ENCODE measurements at regions not wholly inside any gene's neighbourhood (a gene's known extent, or its start where the extent isn't known, plus 50 kb on each side); places are given as distances from the start of the nearest gene placed in this dataset.

GRCh38 chr4:84342161-84342560 lies 156.9 kb downstream of the NKX6-1 start:
- H3K9me3 ChIP-seq (ENCODE audit: insufficient read depth, low read depth), result no peaks in the 10 kb centered on the region
- H3K4me2 ChIP-seq, result no peak overlapping the region
- no peaks in the 10 kb centered on the region for H3F3A ChIP-seq (ENCODE audit: insufficient read depth, low read depth)
- DNase-seq, result no peak
- no peak overlapping the region for H3K4me3 ChIP-seq
- no peaks in the 10 kb centered on the region for H3K79me2 ChIP-seq (ENCODE audit: low read depth)
- TF ChIP-seq EZH2 (IDR thresholded peaks at IDR 0.05; ENCODE audit: low read depth), result no peak
- TF ChIP-seq CTCF (conservative IDR thresholded peaks at IDR 0.05), result no peak
- POLR2A ChIA-PET (ENCODE audit: unreplicated experiment), result no interaction called here
- H2AFZ ChIP-seq, result no peak overlapping the region
- no peak overlapping the region for H3K27ac ChIP-seq
- H3K27me3 ChIP-seq (ENCODE audit: insufficient read depth, low read depth), result no peaks in the 10 kb centered on the region
- intact Hi-C loops (cut with micrococcal nuclease; ENCODE audit: unreplicated experiment), result no loop called here
- H3K36me3 ChIP-seq (ENCODE audit: low read depth), result no peaks in the 10 kb centered on the region
- BruUV-seq (replicated peaks), result no TSS peak
- no peaks in the 10 kb centered on the region for H3K9me2 ChIP-seq (ENCODE audit: insufficient read depth)
- no peaks in the 10 kb centered on the region for H3K4me1 ChIP-seq (replicated peaks; ENCODE audit: insufficient read depth)
- H4K20me1 ChIP-seq (ENCODE audit: insufficient read depth), result no peaks in the 10 kb centered on the region
- CTCF ChIA-PET, result no interaction called here

GRCh38 chr4:84341559-84341958 lies 157.5 kb downstream of the NKX6-1 start:
- ChIA-PET CTCF (no interaction called here), POLR2A (ENCODE audit: unreplicated experiment) (no interaction called here)
- Histone ChIP-seq H3K4me1 (replicated peaks; ENCODE audit: insufficient read depth) (no peaks in the 10 kb centered on the region), H3K9me3 (ENCODE audit: insufficient read depth, low read depth) (no peaks in the 10 kb centered on the region), H3K79me2 (ENCODE audit: low read depth) (no peaks in the 10 kb centered on the region), H3F3A (ENCODE audit: insufficient read depth, low read depth) (no peaks in the 10 kb centered on the region), H2AFZ (no peak overlapping the region), H3K9me2 (ENCODE audit: insufficient read depth) (no peaks in the 10 kb centered on the region), H3K36me3 (ENCODE audit: low read depth) (no peaks in the 10 kb centered on the region), H3K4me3 (no peak overlapping the region), H3K27me3 (ENCODE audit: insufficient read depth, low read depth) (no peaks in the 10 kb centered on the region), H3K4me2 (no peak overlapping the region), H4K20me1 (ENCODE audit: insufficient read depth) (no peaks in the 10 kb centered on the region), H3K27ac (no peak overlapping the region)
- intact Hi-C loops (cut with micrococcal nuclease; ENCODE audit: unreplicated experiment), result no loop called here
- BruUV-seq (replicated peaks), result no TSS peak
- TF ChIP-seq CTCF (conservative IDR thresholded peaks at IDR 0.05), result no peak
- TF ChIP-seq EZH2 (IDR thresholded peaks at IDR 0.05; ENCODE audit: low read depth), result no peak
- no peak for DNase-seq

- H3K27ac ChIP-seq, result no peak overlapping the region
- no peaks in the 10 kb centered on the region for H3K9me2 ChIP-seq (ENCODE audit: insufficient read depth)
- no peak for DNase-seq
- ChIA-PET CTCF (no interaction called here), POLR2A (ENCODE audit: unreplicated experiment) (no interaction called here)
- no peaks in the 10 kb centered on the region; the same call in 1 of the 2 replicates for H3K9me3 ChIP-seq (ENCODE audit: insufficient read depth, low read depth)
- no peaks in the 10 kb centered on the region for H3K27me3 ChIP-seq (ENCODE audit: insufficient read depth, low read depth)
- TF ChIP-seq CTCF (conservative IDR thresholded peaks at IDR 0.05), result no peak
- no peak for TF ChIP-seq EZH2 (IDR thresholded peaks at IDR 0.05; ENCODE audit: low read depth)
- H3K4me3 ChIP-seq, result no peak overlapping the region
- H3K36me3 ChIP-seq (ENCODE audit: low read depth), result no peaks in the 10 kb centered on the region
- H3K4me2 ChIP-seq, result no peak overlapping the region
- intact Hi-C loops (cut with micrococcal nuclease; ENCODE audit: unreplicated experiment), result no loop called here
- no peaks in the 10 kb centered on the region for H4K20me1 ChIP-seq (ENCODE audit: insufficient read depth)
- H3F3A ChIP-seq (ENCODE audit: insufficient read depth, low read depth), result no peaks in the 10 kb centered on the region
- BruUV-seq (replicated peaks), result no TSS peak
- no peaks in the 10 kb centered on the region for H3K4me1 ChIP-seq (replicated peaks; ENCODE audit: insufficient read depth)
- H3K79me2 ChIP-seq (ENCODE audit: low read depth), result no peaks in the 10 kb centered on the region
- no peak overlapping the region for H2AFZ ChIP-seq
These were observed 160.7 kb downstream of the NKX6-1 start for GRCh38 chr4:84338367-84338766.
